Tibial artery (tissue), 4 donors: ENCODE measurements at regions not wholly inside any gene's neighbourhood (a gene's known extent, or its start where the extent isn't known, plus 50 kb on each side); places are given as distances from the start of the nearest gene placed in this dataset.

Source experiments
- DNase-seq, 2 donors: peaks; one replicate each; pipeline ENCODE4 v3.0.0-alpha.2; 2019
- H3K27ac ChIP-seq, 2 donors: fragments of 200-600 bp; sonication (generic) in 1 of 2; 1 replicate in 1 of 2; 2 replicates in 1 of 2; pipeline ENCODE4 v1.5.1; 2018 to 2019; ENCODE audit warnings: mild to moderate bottlenecking in 1 of 2
- H3K27me3 ChIP-seq, 2 donors: fragments of 200-600 bp; sonication (generic) in 1 of 2; one replicate each; pipeline versions ENCODE4 v1.5.1 to v1.6.0; 2016 to 2019
- H3K36me3 ChIP-seq, 3 donors: fragments of 200-600 bp; sonication (generic) in 2 of 3; one replicate each; pipeline ENCODE4 v1.5.1; 2016 to 2019; ENCODE audit warnings: mild to moderate bottlenecking in 2 of 3
- H3K4me1 ChIP-seq, 4 donors: fragments of 200-600 bp; sonication (generic) in 2 of 4; 1 replicate in 3 of 4; 2 replicates in 1 of 4; pipeline ENCODE4 v1.5.1; 2016 to 2019
- H3K4me3 ChIP-seq, 2 donors: fragments of 200-600 bp; sonication (generic) in 1 of 2; 1 replicate in 1 of 2; 2 replicates in 1 of 2; pipeline ENCODE4 v1.5.1; 2018 to 2019; ENCODE audit warnings: mild to moderate bottlenecking in 2 of 2
- H3K9me3 ChIP-seq, 3 donors: fragments of 200-600 bp; sonication (generic) in 1 of 3; one replicate each; pipeline ENCODE4 v1.5.1; 2016 to 2019
- CTCF ChIP-seq, 2 experiments: fragments of 200-600 bp in 1 of 2; fragments of 450-650 bp in 1 of 2; IDR thresholded peaks; one replicate each; pipeline ENCODE4 v1.5.1; 2017 to 2019; ENCODE audit warnings: antibody characterized with exemption in 2 of 2, mild to moderate bottlenecking in 1 of 2, moderate library complexity in 1 of 2
- intact Hi-C: fragments of 100-400 bp; cut with DNase I; formaldehyde crosslinking; loops from one replicate; pipeline ENCODE4 v1.15.0; 2023; ENCODE audit warnings: low total_unique reads

- Histone ChIP-seq H3K36me3 (no peaks in the 10 kb centered on the region), H3K27ac (no peak overlapping the region), H3K4me1 (peaks cover 0 to 6% (median 2%) of the 10 kb centered on the region in 4 donors), H3K4me3 (no peak overlapping the region), H3K9me3 (no peaks in the 10 kb centered on the region), H3K27me3 (peaks cover 0 to 3% of the 10 kb centered on the region in 2 donors)
- TF ChIP-seq CTCF (IDR thresholded peaks at IDR 0.05), result no peak
- DNase-seq, result no peak
- intact Hi-C loops, result no loop called here
Measured at GRCh38 chr3:44186712-44187111, 55.0 kb upstream of the TOPAZ1 start.
